ENCODE measurements at regions not wholly inside any gene's neighbourhood (a gene's known extent, or its start where the extent isn't known, plus 50 kb on each side); places are given as distances from the start of the nearest gene placed in this dataset.

DNA sequence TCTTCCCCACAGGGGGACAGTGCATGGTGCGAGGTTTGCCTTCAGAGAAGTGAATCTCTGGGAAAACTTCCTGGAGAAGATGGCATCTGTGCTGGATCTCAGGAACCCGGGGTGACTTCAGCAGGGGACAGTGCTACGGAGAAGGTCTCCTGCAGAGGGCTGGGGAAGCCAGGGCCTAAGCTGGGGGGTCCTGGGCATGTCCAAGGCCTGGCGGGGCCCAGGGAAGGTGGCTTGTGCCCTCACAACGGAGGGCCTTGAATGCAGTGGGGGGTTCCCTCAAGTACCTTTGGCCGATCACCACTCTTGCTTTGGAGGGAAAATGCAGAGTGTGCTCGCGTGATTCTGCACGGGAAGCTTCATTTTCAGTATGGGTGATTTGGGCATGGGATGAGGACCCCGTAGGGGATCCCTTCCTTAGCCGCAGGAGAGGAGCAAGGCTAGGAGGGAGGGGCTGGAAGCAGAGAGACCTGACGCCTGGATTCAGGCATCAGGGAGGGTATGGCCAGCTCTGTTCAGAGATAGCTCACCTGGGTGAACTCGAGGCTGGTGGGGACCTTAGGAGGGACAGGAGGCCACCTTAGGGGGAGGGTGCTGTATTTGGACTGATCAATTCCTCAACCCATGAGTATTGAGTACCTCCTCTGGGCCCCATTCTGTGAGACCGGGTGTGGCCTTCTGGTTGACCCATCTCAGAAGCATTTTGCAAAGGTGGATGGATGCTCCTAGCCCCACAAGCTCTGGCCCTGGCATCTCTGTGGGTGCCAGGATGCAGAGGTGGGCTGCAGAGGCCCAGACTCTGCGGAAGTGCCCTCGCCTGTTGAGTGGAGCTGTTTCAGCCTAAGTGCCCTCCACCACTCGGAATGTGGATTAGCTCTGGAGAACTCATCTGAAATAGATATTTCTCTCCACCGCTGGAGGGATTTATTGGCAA, 529.4 kb downstream of the TBC1D22A start:
- TF ChIP-seq GATA2 (IDR thresholded peaks at IDR 0.05; ENCODE audit: low read depth, low read length): no peak
- TF ChIP-seq GATA3 (IDR thresholded peaks at IDR 0.05; ENCODE audit: low read depth, low read length): no peak

- TF ChIP-seq GATA2 (IDR thresholded peaks at IDR 0.05; ENCODE audit: low read depth, low read length) (no peak), GATA3 (IDR thresholded peaks at IDR 0.05; ENCODE audit: low read depth, low read length) (no peak)
These were observed 528.4 kb downstream of the TBC1D22A start for GRCh38 chr22:47290706-47291430.

DNA sequence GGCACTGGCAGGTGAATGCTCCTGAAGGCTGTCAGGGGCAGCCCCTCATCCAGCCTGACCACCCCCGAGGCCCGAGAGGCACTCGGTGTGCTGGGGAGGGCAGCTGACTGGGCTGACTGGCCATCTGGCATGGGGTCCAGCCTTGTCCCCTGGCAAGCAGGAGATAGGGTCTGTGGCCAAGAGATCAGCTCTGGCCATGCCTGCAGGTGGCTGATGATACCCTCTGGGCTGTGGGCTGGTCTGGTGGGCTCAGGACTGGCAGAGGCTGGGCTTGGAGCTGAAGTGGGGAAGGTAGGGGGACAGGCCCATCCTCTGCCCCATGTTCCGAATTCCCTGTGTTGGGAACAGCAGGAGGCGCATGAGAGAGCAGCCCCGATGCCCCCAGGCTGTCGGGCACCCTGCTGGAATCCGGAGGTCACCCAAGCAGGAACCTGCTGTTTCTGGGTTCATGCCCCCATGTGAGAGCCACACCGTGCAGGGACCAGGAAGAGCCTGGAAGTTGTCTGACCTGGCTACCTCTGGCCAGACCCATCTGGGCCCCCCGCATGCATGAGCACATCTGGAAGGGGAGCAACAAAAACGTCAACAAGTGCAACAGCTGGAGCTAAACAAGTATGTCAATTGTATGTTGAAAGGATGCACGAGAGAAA, 527.0 kb downstream of the TBC1D22A start:
- TF ChIP-seq GATA2 (IDR thresholded peaks at IDR 0.05; ENCODE audit: low read depth, low read length): no peak
- TF ChIP-seq GATA3 (IDR thresholded peaks at IDR 0.05; ENCODE audit: low read depth, low read length): no peak

GRCh38 chr22:47288680-47289079, 526.2 kb downstream of the TBC1D22A start:
- TF ChIP-seq GATA2 (IDR thresholded peaks at IDR 0.05; ENCODE audit: low read depth, low read length) (no peak), GATA3 (IDR thresholded peaks at IDR 0.05; ENCODE audit: low read depth, low read length) (no peak)

- TF ChIP-seq GATA3 (IDR thresholded peaks at IDR 0.05; ENCODE audit: low read depth, low read length) (no peak), GATA2 (IDR thresholded peaks at IDR 0.05; ENCODE audit: low read depth, low read length) (no peak)
These were observed 525.1 kb downstream of the TBC1D22A start for GRCh38 chr22:47287516-47287915.

DNA sequence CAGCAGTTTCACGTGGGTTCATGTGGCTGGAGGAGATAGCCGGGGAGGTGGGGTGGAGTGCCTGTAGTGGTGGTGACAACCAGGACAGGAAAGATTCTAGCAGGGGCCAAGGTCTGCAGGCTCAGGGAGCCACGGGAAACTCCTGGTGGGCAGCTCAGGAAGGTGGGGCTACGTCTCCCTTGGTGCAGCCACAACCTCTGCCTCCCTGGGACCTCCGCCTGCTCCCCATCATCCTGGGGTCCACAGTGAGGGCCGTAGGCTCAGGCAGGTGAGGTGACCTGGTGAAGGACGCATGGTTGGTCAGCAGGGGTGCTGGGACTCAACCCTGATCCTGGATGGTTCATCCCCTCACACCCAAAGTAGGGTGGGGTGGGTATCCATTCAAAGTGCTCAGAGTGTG, 524.1 kb downstream of the TBC1D22A start:
- no peak for TF ChIP-seq GATA3 (IDR thresholded peaks at IDR 0.05; ENCODE audit: low read depth, low read length)
- no peak for TF ChIP-seq GATA2 (IDR thresholded peaks at IDR 0.05; ENCODE audit: low read depth, low read length)

- no peak for TF ChIP-seq GATA3 (IDR thresholded peaks at IDR 0.05; ENCODE audit: low read depth, low read length)
- TF ChIP-seq GATA2 (IDR thresholded peaks at IDR 0.05; ENCODE audit: low read depth, low read length): no peak
These were observed 523.5 kb downstream of the TBC1D22A start for GRCh38 chr22:47285981-47286380.

GRCh38 chr22:47284822-47285221, 522.4 kb downstream of the TBC1D22A start:
- no peak for TF ChIP-seq GATA3 (IDR thresholded peaks at IDR 0.05; ENCODE audit: low read depth, low read length)
- no peak for TF ChIP-seq GATA2 (IDR thresholded peaks at IDR 0.05; ENCODE audit: low read depth, low read length)

DNA sequence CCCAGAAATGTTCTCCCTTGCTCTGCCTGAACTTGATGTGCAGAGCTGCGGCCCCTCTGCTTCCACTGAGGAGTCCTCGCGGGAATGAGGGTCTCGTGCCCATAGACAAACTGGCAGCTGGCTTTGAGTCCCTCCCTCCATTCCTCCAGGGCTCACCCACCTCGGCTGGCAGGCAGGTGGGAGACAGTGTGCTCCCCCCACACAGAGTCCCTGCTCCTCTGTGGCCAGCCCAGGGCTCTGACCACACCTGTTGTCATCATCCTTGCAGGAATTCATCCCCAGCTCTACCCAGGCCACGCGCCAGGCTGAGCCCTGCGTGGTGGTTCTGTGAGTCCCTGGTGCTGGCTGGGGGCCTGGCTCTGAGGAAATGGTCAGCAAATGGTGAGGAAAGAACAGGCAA, 521.9 kb downstream of the TBC1D22A start:
- TF ChIP-seq GATA3 (IDR thresholded peaks at IDR 0.05; ENCODE audit: low read depth, low read length): no peak
- TF ChIP-seq GATA2 (IDR thresholded peaks at IDR 0.05; ENCODE audit: low read depth, low read length): no peak

- TF ChIP-seq GATA3 (IDR thresholded peaks at IDR 0.05; ENCODE audit: low read depth, low read length): no peak
- TF ChIP-seq GATA2 (IDR thresholded peaks at IDR 0.05; ENCODE audit: low read depth, low read length): no peak
These were observed 521.3 kb downstream of the TBC1D22A start for GRCh38 chr22:47283616-47284270.

DNA sequence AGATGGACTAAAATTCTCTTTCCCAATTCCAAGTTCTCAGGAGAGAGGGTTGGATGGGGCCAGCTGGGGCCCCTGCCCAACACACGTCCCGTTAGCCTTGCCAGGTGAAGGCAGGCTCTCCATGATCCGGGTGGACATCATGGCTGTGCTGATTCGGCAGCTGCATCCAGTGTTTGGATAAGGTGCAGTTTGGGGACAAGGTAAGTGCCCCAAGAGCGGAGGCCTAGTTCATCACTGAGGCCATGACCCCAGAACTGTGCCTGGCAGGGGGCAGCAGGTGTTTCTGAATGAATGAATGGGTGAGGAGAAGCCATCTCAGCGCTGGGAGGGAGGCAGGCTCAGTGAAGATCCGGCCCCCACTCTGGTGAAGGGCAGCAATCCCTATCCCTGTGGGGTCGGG, 520.4 kb downstream of the TBC1D22A start:
- TF ChIP-seq GATA3 (IDR thresholded peaks at IDR 0.05; ENCODE audit: low read depth, low read length) (no peak), GATA2 (IDR thresholded peaks at IDR 0.05; ENCODE audit: low read depth, low read length) (no peak)

GRCh38 chr22:47282366-47282765, 519.9 kb downstream of the TBC1D22A start:
- TF ChIP-seq GATA2 (IDR thresholded peaks at IDR 0.05; ENCODE audit: low read depth, low read length) (no peak), GATA3 (IDR thresholded peaks at IDR 0.05; ENCODE audit: low read depth, low read length) (no peak)

DNA sequence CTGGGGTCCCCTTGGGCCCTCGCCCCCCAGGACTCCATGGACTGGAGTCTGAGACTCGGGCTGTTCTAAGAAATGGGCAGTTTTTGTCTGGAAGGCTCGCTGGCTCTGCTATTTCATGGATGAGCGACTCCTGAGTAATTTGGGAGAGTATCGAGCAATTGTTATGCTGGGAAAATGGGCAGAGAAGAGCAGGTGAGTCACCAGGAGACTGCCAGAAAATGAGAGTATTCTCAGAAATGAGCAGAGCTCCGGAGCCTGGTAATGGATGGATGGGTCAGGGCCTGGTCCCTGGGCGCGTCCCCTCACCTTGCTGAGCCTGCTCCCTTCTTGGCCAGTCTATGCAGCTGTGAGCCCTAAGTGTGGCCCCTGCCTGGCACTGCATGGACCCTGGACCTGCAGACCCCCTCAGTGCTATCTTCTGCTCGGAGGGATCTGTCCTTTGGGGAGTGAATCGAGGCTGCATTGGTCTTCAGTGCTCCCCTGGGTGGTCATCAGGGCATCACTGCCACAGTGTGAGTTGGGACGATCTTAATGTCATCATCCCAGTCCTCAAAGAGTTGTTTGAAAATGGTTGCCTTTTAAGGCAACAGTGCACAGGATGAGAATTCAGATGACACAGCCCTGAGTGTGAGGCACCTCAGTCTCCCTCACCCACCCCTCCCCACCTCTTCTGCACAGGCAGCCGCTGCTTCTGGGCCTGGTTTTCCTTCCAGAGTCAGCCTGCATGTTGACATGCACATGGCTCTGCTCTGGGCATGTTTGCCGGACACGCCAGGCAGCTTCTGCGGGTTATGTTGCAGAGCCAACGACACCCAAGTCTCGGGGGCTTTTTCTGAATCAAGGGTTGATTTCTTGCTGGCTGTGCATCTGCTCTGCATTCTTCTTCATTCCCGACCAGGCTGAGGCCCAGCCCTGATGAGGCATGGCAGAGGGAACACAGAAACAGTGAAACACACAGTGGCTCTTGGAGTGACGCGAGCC, 519.0 kb downstream of the TBC1D22A start:
- no peak for TF ChIP-seq GATA3 (IDR thresholded peaks at IDR 0.05; ENCODE audit: low read depth, low read length)
- no peak for TF ChIP-seq GATA2 (IDR thresholded peaks at IDR 0.05; ENCODE audit: low read depth, low read length)
